ENCODE measurements at regions not wholly inside any gene's neighbourhood (a gene's known extent, or its start where the extent isn't known, plus 50 kb on each side); places are given as distances from the start of the nearest gene placed in this dataset.

DNA sequence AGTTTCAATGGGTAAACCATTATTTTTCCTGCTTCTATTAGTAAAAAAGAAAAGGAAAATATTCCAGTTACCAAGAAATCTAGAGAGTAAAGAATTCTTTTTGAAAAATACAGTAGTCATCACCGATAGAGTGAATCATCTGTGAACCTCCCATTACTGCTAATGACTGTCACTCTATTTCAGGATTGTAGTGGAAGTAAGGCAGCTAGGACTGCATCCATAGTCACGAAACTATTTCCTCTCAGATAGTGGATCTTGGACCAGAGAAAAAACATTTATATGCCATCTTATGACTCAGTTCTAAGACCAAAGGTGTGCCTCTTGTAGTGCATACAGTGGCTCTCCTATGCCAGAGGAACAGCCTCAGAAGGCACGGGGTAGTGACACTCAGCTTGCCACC lies 173.9 kb upstream of the PLEKHA5 start (continued):
- TF ChIP-seq ZHX1 (conservative IDR thresholded peaks at IDR 0.05; ENCODE audit: low read length) (no peak), MCM2 (IDR thresholded peaks at IDR 0.05; ENCODE audit: low read depth) (no peak), GATAD2B (IDR thresholded peaks at IDR 0.05; ENCODE audit: borderline replicate concordance) (no peak), ZNF140 (CRISPR knock-in tag; IDR thresholded peaks at IDR 0.05) (no peak)

- no TSS peak for BruUV-seq (replicated peaks)
- H2AFZ ChIP-seq (ENCODE audit: low read depth, low read length), result no peak overlapping the region
- no peaks in the 10 kb centered on the region for H3K9me3 ChIP-seq (replicated peaks; ENCODE audit: control insufficient read depth, insufficient read depth, low read depth, low read length)
- H3K27me3 ChIP-seq (ENCODE audit: control insufficient read depth in 2 of 2, insufficient read depth in 2 of 2, low read length in 2 of 2), result no peaks in the 10 kb centered on the region
- FAIRE-seq, result no peak
- H3K4me2 ChIP-seq (ENCODE audit: insufficient read depth, low read length), result no peak overlapping the region
- no peaks in the 10 kb centered on the region for H3K79me2 ChIP-seq (ENCODE audit: control insufficient read depth, insufficient read depth, low read length)
- POLR2A ChIA-PET, result interaction anchor here (0.6 kb wide), 1 partner anchor 25 kb away, joined by 3 read pairs; no protein-coding TSS in a partner anchor
- no peaks in the 10 kb centered on the region for H3K36me3 ChIP-seq (ENCODE audit: control insufficient read depth, insufficient read depth, low read length)
- no peak for ATAC-seq
- H3K4me3 ChIP-seq, result no peak overlapping the region
- intact Hi-C loops (cut with micrococcal nuclease) (no loop called here), in situ Hi-C loops (cut with MboI) (no loop called here)
- CTCF ChIA-PET (ENCODE audit: low intra/inter-chr PET ratio), result no interaction called here
- no peak overlapping the region for H3K9ac ChIP-seq (ENCODE audit: insufficient read depth in 1 of 2, low read depth in 2 of 2, low read length in 2 of 2)
- no peaks in the 10 kb centered on the region for H4K20me1 ChIP-seq (replicated peaks; ENCODE audit: control insufficient read depth, insufficient read depth, low read length)
- DNase-seq (ENCODE audit: extremely low read depth in 1 of 4, low spot score in 3 of 4), result no peak
- WGBS (ENCODE audit: insufficient coverage, low coverage, missing lambda C conversion rate), result 15% methylated on average over 2 of the region's 2 CpGs
- no peak overlapping the region for H3K27ac ChIP-seq (ENCODE audit: extremely low read depth, low read depth, low read length)
- H3K9me1 ChIP-seq (ENCODE audit: control insufficient read depth, insufficient read depth, low read length), result no peaks in the 10 kb centered on the region
- no peaks in the 10 kb centered on the region for H3K4me1 ChIP-seq (replicated peaks in 1 of 2; ENCODE audit: control insufficient read depth in 2 of 2, insufficient read depth in 2 of 2, low read length in 2 of 2)
- TF ChIP-seq CAMTA2 (CRISPR knock-in tag; conservative IDR thresholded peaks at IDR 0.05) (no peak), CBFA2T2 (conservative IDR thresholded peaks at IDR 0.05) (no peak), PHB2 (IDR thresholded peaks at IDR 0.05; ENCODE audit: low read depth) (no peak), ZNF239 (CRISPR knock-in tag; IDR thresholded peaks at IDR 0.05) (no peak), CHCHD3 (CRISPR knock-in tag; IDR thresholded peaks at IDR 0.05) (no peak), ESRRB (CRISPR knock-in tag; IDR thresholded peaks at IDR 0.05; ENCODE audit: borderline replicate concordance) (no peak), ZNF3 (CRISPR knock-in tag; IDR thresholded peaks at IDR 0.05) (no peak)
- TF ChIP-seq, protein P1, sequence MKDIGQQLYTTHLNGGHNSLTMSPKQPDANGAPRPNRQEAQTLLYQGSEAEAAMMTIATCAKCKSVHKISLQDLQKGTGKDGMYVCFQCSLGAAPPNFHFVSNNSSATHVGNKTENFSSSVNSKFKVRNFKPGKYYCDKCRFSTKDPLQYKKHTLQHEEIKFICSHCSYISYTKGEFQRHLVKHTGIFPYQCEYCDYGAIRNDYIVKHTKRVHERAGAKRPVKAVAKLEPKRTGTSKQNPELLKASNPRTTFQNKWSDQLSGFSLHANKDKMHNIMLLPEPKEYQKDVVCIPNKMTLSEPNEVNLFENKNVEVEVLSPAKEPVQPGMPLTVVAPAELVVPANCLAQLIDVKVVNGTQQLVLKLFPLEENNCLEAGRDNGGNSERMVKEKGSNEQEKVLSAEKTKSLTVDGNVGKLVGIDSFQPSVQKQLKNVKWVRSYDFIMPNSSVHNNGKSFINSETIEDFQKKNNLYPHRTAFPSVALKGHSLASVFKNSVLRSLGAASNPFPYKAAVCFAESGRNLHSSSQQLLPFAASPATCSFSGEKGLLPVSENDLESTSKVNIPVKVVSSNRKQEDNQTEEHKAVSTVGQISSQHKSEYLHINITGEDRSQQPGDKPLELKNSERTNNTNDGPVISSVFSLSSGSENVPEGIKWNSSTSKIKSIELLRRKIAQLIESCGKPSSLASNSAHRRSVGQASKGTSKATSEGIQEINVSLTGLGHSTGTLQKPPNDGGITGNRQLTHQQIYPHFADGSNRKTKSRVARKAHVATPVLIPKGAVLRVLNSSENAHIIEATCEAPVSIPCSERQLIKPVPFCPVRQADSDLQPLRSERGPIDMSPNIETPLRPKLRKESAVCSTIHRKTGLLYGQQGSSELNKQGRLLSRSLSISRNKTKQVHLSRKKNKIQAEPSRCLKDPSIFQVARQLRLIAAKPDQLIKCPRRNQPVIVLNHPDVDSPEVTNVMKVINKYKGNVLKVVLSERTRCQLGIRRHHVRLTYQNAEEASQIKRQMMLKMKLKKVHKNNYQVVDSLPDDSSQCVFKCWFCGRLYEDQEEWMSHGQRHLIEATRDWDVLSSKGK (CRISPR knock-in tag; IDR thresholded peaks at IDR 0.05), result no peak
Measured at GRCh38 chr12:18965203-18965602, 164.3 kb upstream of the PLEKHA5 start.

Data from K562 (cell line).